OCI-LY3 (cell line): ENCODE measurements at regions not wholly inside any gene's neighbourhood (a gene's known extent, or its start where the extent isn't known, plus 50 kb on each side); places are given as distances from the start of the nearest gene placed in this dataset.

Experiments
- EZH2phosphoT487 ChIP-seq: fragments of 200-600 bp; shearing (Covaris generic); IDR thresholded peaks from 2 replicates; pipeline ENCODE4 v1.6.1; 2018; ENCODE audit warnings: antibody characterized with exemption, mixed run types, low read depth
- TF ChIP-seq, protein P1 (sequence below): fragments of 200-600, 300-600 bp; sonication (generic); IDR thresholded peaks from 2 replicates; pipeline ENCODE4 v1.5.1; 2014; ENCODE audit warnings: antibody characterized with exemption, low read length, low read depth

DNA sequence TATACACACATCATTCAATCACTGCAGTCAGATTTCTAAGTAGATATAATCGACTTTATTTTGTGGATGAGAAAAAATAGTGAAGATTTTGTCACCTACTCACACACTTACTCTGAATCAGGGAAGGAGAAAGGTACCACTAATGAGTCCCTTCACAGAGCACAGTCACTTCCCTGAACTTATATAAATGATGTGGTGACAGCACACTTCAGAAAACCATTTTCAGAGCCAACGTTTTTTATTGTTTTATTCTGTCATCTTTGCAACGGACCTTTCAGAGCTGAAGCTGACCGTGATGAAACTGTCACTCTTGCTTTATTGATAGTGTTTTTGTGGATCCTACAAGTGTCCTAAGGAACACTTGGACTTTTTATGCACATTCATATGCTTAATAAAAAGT is 956.6 kb downstream of the SQOR start:
- TF ChIP-seq, protein P1, sequence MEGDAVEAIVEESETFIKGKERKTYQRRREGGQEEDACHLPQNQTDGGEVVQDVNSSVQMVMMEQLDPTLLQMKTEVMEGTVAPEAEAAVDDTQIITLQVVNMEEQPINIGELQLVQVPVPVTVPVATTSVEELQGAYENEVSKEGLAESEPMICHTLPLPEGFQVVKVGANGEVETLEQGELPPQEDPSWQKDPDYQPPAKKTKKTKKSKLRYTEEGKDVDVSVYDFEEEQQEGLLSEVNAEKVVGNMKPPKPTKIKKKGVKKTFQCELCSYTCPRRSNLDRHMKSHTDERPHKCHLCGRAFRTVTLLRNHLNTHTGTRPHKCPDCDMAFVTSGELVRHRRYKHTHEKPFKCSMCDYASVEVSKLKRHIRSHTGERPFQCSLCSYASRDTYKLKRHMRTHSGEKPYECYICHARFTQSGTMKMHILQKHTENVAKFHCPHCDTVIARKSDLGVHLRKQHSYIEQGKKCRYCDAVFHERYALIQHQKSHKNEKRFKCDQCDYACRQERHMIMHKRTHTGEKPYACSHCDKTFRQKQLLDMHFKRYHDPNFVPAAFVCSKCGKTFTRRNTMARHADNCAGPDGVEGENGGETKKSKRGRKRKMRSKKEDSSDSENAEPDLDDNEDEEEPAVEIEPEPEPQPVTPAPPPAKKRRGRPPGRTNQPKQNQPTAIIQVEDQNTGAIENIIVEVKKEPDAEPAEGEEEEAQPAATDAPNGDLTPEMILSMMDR, result no peak
- TF ChIP-seq EZH2phosphoT487, result no peak
